A549 (cell line): ENCODE measurements at regions not wholly inside any gene's neighbourhood (a gene's known extent, or its start where the extent isn't known, plus 50 kb on each side); places are given as distances from the start of the nearest gene placed in this dataset.

Experiments used
- ATAC-seq, 2 experiments: fragments of 200-7000 bp in 1 of 2; fragments of >200 bp in 1 of 2; cut with Nextera tagmentation in 1 of 2; cut with Tn5 transposase in 1 of 2; 3 replicates each; pipeline versions ENCODE4 v1.8.0 to v1.9.1; 2018 to 2020; ENCODE audit warnings: mild to moderate bottlenecking in 1 of 2, moderate library complexity in 1 of 2
- CTCF ChIA-PET: fragments of 300-600 bp; sonication (Branson Sonifier 250); formaldehyde crosslinking; extraction: SDS; loops from one replicate; lab custom pipeline; 2021; ENCODE audit warnings: antibody characterized with exemption, inconsistent platforms; lab: Yijun Ruan, JAX
- POLR2A ChIA-PET: fragments of 350-600 bp; formaldehyde crosslinking; extraction: SDS; loops from one replicate; lab custom pipeline; 2021; ENCODE audit warnings: antibody characterized with exemption, inconsistent platforms; lab: Yijun Ruan, JAX
- DNase-seq, 2 experiments: peaks; one replicate each; pipeline versions ENCODE4 v3.0.0 to v3.0.0-alpha.2; 2011 to 2016; ENCODE audit warnings: low read depth in 1 of 2, low spot score in 1 of 2
- FAIRE-seq: peaks from 2 replicates; lab custom pipeline; 2011; peaks lifted over from hg19 to GRCh38; lab: Jason Lieb, UNC
- H3K27ac ChIP-seq, 2 experiments: fragments of >200 bp; sonication (Bioruptor Twin); formaldehyde crosslinking; 3 replicates each; pipeline ENCODE4 v1.5.1; 2016 to 2017
- H3K4me1 ChIP-seq: fragments of >200 bp; sonication (Bioruptor Twin); formaldehyde crosslinking; 3 replicates; pipeline ENCODE4 v1.6.1; 2016
- H3K4me2 ChIP-seq: fragments of >200 bp; sonication (Bioruptor Twin); formaldehyde crosslinking; 3 replicates; pipeline ENCODE4 v1.6.1; 2016
- H3K4me3 ChIP-seq: fragments of >200 bp; sonication (Bioruptor Twin); formaldehyde crosslinking; 3 replicates; pipeline ENCODE4 v1.5.1; 2016
- H3K9me3 ChIP-seq: fragments of >200 bp; sonication (Bioruptor Twin); formaldehyde crosslinking; 3 replicates; pipeline ENCODE4 v1.6.1; 2016
- BHLHE40 ChIP-seq: IDR thresholded peaks from 2 replicates; pipeline ENCODE4 v1.6.1; 2012; ENCODE audit warnings: low read depth, low read length, inconsistent platforms
- ELK1 ChIP-seq: fragments of 150-350 bp; IDR thresholded peaks from 2 replicates; pipeline ENCODE4 v1.6.1; 2014; ENCODE audit warnings: low read depth, mild to moderate bottlenecking, low read length
- HES2 ChIP-seq: fragments of >200 bp; sonication (Bioruptor Twin); formaldehyde crosslinking; IDR thresholded peaks from 2 replicates; pipeline ENCODE4 v1.6.1; 2016
- HOXB5 ChIP-seq: fragments of 250-450 bp; sonication (Bioruptor Pico); IDR thresholded peaks from 2 replicates; pipeline ENCODE4 v1.5.0; 2020; ENCODE audit warnings: mild to moderate bottlenecking, moderate library complexity
- JUNB ChIP-seq: fragments of >200 bp; sonication (Bioruptor Twin); formaldehyde crosslinking; IDR thresholded peaks from 2 replicates; pipeline ENCODE4 v1.6.1; 2016
- MYC ChIP-seq: IDR thresholded peaks from 2 replicates; pipeline ENCODE4 v1.6.1; 2012; ENCODE audit warnings: mild to moderate bottlenecking, inconsistent platforms, low read length, improper control_type of control experiment, borderline replicate concordance
- RAD21 ChIP-seq, 2 experiments: fragments of >200 bp in 1 of 2; sonication (Bioruptor Twin) in 1 of 2; formaldehyde crosslinking in 1 of 2; IDR thresholded peaks in 1 of 2; conservative IDR thresholded peaks in 1 of 2; 2 replicates in 1 of 2; 3 replicates in 1 of 2; pipeline ENCODE4 v1.6.1; 2012 to 2018; ENCODE audit warnings: inconsistent platforms in 1 of 2
- RCOR1 ChIP-seq: fragments of 150-350 bp; IDR thresholded peaks from 2 replicates; pipeline ENCODE4 v1.6.1; 2014; ENCODE audit warnings: antibody characterized with exemption, low read length, low read depth
- REST ChIP-seq: fragments of 200-600 bp; sonication (generic); IDR thresholded peaks from 2 replicates; pipeline ENCODE4 v1.6.1; 2016; ENCODE audit warnings: antibody characterized with exemption, mild to moderate bottlenecking, moderate library complexity
- USF2 ChIP-seq: fragments of 450-650 bp; IDR thresholded peaks from 2 replicates; pipeline ENCODE4 v1.6.1; 2014; ENCODE audit warnings: antibody characterized with exemption
- WGBS: methylation state at CpG from one replicate; pipeline ENCODE4 v1.1.6; 2017; ENCODE audit errors: missing lambda C conversion rate; 5-methylcytosine and 5-hydroxymethylcytosine counted together

- DNase-seq: no peak
- no peak for ATAC-seq
- Histone ChIP-seq H3K4me1 (no peaks in the 10 kb centered on the region), H3K4me2 (no peak overlapping the region), H3K9me3 (0 out of 3 replicates have a peak, but pooled peaks cover 4% of the 10 kb centered on the region), H3K4me3 (no peak overlapping the region), H3K27ac (no peak overlapping the region)
- WGBS: 6% methylated on average over 6 of the region's 8 CpGs
- no peak for FAIRE-seq
- TF ChIP-seq ELK1 (no peak), HES2 (no peak), BHLHE40 (no peak), RCOR1 (no peak), USF2 (no peak), HOXB5 (no peak)
- POLR2A ChIA-PET: no interaction called here
- CTCF ChIA-PET: no interaction called here
These were observed 487.0 kb downstream of the TBC1D22A start for GRCh38 chr22:47249370-47249928.

- Histone ChIP-seq H3K4me2 (no peak overlapping the region), H3K9me3 (0 out of 3 replicates have a peak, but pooled peaks cover 5% of the 10 kb centered on the region), H3K27ac (no peak overlapping the region), H3K4me1 (no peaks in the 10 kb centered on the region), H3K4me3 (no peak overlapping the region)
- WGBS: 15% methylated on average over 4 of the region's 4 CpGs
- ATAC-seq: no peak
- DNase-seq: no peak
- FAIRE-seq: no peak
- POLR2A ChIA-PET: no interaction called here
- no peak for TF ChIP-seq HOXB5
- peak; percentile 37; the same call in 1 of the 2 replicates for TF ChIP-seq REST
- CTCF ChIA-PET: no interaction called here
These were observed 486.5 kb downstream of the TBC1D22A start for GRCh38 chr22:47248925-47249324.

GRCh38 chr22:47247579-47248240, 485.3 kb downstream of the TBC1D22A start:
- ChIA-PET POLR2A (no interaction called here), CTCF (no interaction called here)
- ATAC-seq (no peak), DNase-seq (no peak), FAIRE-seq (no peak)
- Histone ChIP-seq H3K4me3 (no peak overlapping the region), H3K4me2 (no peak overlapping the region), H3K4me1 (no peaks in the 10 kb centered on the region), H3K9me3 (peaks cover 6% of the 10 kb centered on the region; the same call in 1 of the 3 replicates), H3K27ac (no peak overlapping the region)
- TF ChIP-seq RAD21 (conservative IDR thresholded peaks at IDR 0.05 in 1 of 2, IDR thresholded peaks at IDR 0.05 in 1 of 2) (peak in 1 of 2 experiments; percentile 14; a peak in 1 of 5 replicates), JUNB (no peak), USF2 (no peak), MYC (no peak)
- 40% methylated on average over 8 of the region's 12 CpGs for WGBS
